ENCODE measurements at regions not wholly inside any gene's neighbourhood (a gene's known extent, or its start where the extent isn't known, plus 50 kb on each side); places are given as distances from the start of the nearest gene placed in this dataset.
"Not testable (repeated sequence)": the region's sequence is repeated elsewhere in the genome, so short reads cannot be mapped to it uniquely, and the experiment has no call there.

DNA sequence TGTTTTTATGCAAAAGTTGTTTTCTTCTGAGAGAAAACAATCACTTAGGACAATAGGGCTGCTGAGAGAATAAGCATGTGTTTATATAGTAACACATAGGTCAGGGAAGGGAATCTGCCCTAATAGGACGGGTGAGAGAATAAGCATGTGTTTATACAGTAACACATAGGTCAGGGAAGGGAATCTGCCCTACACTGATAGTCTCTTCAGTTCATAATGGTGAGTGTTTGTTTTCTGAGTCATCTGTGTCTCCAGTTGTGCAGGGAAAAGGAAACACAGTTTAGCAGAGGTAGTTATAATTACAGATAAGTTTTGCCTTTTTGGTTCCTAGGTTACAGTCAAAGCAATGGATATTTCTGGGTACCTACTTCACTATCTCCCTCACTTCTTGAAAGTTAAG, 252.3 kb upstream of the CA10 start:
- DNase-seq (ENCODE audit: low read depth), result no peak
- no peak overlapping the region for H3K4me3 ChIP-seq (ENCODE audit: low read depth, low read length)

DNA sequence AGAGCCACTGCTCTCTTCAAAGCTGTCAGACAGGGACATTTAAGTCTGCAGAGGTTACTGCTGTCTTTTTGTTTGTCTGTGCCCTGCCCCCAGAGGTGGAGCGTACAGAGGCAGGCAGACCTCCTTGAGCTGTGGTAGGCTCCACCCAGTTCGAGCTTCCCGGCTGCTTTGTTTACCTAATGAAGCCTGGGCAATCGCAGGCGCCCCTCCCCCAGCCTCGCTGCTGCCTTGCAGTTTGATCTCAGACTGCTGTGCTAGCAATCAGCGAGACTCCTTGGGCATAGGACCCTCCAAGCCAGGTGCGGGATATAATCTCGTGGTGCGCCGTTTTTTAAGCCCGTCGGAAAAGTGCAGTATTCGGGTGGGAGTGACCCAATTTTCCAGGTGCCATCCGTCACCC, 250.7 kb upstream of the CA10 start:
- not testable (repeated sequence) for H3K4me3 ChIP-seq (ENCODE audit: low read depth, low read length); DNase-seq (ENCODE audit: low read depth)

DNA sequence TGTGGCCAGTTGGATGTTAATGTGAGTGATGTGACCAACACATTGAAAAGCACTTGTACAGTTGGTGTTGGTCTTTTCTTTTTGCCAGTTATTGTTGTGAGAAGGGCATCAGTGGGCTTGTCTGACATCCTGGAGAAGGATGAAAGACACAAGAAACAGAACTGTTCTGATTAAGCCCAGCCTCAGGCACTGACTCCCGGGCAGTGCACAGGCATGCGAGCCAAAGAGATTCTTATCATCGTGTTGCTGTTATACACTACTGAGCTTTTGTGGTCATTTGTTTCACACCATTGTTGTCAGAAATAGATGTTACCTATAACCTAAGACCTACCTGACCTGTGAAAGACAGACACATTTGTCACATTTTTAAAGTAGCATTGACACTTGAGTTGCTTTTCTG, 236.8 kb upstream of the CA10 start:
- no peak for DNase-seq (ENCODE audit: low read depth)
- H3K4me3 ChIP-seq (ENCODE audit: low read depth, low read length), result no peak overlapping the region

DNA sequence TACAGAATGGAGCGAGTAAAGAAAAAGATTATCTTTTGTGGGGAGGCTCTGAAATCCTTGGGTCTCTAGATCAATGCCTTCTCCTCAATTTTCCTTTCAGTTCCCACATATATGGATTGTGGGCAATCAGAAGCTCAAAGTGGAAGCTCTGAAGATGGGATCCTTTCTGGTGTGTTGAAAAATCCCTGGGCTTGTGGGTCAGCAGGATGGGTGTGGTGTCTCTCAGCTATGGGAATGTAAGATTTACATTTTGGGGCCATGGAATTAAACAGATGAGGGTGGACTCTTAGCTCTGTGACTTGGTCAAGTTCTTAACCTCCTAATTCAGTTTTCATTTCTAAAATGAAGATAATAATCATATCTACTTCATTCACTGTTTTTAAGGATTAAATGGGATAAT, 231.9 kb upstream of the CA10 start:
- H3K4me3 ChIP-seq (ENCODE audit: low read depth, low read length), result no peak overlapping the region
- DNase-seq (ENCODE audit: low read depth), result no peak

DNA sequence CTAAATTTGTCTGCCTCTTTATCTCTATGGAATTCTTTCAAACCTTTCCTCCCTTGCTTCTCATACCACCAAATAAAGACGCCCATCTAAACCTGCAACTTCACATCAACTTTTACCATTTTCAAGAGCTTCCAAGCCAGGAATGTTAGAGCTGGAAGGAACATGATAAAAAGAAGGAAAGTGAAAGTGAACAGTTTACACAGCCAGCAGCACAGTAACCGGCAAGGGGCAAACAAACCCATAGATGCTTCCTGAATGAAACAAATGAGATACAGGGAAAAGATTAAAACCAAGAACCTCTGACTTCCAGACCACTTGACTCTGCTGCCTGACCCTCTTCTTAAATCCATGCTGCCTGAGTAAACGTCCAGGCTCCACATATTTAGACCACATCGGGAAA, 231.1 kb upstream of the CA10 start:
- DNase-seq (ENCODE audit: low read depth), result no peak
- H3K4me3 ChIP-seq (ENCODE audit: low read depth, low read length), result no peak overlapping the region

DNA sequence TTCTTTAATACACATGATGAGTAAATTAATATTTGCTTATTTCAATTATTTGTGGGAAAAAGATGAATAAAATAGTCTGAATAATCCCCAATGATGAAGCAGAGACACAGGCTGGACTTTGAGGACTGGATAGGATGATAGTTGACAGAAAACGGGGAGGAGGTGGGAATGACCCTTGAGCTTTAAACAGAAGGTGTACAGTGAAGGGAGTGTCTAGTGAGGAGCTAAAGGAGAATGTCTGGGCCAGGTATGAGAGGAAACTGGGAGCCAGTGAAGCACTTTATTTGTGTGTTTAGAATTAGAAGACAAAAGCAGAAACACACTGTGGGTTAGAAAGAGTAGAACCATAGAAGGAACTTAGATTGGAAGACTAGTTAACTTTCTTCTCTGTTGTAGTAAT, 230.4 kb upstream of the CA10 start:
- H3K4me3 ChIP-seq (ENCODE audit: low read depth, low read length), result no peak overlapping the region
- no peak for DNase-seq (ENCODE audit: low read depth)

DNA sequence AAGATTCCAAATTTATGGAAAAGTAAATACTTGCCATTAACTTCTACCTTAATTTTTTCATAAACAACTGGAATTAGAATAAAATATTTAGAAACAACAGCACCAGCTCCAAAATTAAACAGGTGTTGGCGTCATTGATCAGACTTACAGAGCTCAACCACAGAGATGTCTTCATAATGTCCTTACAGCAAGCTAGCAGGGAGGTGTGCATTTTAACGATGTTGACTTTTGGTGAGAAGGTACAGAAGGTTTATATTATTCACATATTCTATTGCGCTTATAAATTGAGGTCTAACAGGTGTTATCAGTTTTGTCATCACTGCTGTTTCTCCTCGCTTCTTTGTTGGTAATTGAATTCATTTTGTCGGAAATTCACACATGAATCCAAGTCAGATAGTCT, 226.2 kb upstream of the CA10 start:
- H3K4me3 ChIP-seq (ENCODE audit: low read depth, low read length), result no peak overlapping the region
- no peak for DNase-seq (ENCODE audit: low read depth)

DNA sequence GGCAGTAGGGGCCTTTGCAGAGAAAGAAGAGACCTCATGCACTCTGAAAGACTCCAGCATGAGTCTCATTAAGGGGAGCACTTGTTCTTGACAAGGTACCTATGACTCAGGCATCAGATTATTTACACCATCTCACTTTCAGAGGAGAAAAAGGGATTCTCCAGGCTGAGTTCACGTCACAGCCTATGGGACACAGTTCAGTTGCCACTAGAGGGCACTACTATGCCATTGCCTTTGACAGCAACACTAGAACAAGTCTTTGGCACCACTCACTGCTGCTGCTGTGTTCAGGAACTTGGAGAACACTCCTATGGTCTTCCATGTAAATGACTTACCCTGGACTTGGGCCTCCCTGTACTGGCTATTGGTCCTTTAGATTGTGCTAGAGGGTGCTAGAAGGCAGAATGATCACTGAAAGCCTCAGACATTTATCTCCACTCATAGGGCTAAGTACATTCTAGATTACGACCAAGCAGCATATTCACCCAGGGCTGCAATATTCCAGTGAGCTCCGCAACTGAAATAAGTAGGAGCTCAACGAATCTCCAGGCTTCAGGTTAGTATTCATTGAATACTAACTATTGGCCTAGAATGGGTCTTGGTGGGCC, 225.1 kb upstream of the CA10 start:
- no peak overlapping the region for H3K4me3 ChIP-seq (ENCODE audit: low read depth, low read length)
- no peak for DNase-seq (ENCODE audit: low read depth)

DNA sequence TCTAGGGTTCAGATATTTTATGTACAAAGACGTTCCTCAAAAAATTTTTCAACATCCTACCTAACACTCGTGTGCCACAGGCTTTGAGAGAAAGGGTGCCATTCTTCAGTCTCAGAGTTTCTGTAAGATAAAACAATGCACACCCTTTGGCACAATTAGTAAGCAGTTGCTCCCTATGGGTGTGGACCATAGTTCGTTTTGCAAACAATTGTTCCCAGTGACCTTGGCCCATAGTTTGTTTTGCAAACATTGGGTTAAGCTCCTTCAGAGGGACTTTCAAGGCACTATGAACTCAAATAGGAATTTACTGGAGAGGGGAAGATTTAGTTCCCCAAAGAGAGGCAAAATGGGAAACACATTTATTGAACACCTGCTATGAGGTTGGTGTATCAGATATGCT, 220.3 kb upstream of the CA10 start:
- H3K4me3 ChIP-seq (ENCODE audit: low read depth, low read length), result no peak overlapping the region
- DNase-seq (ENCODE audit: low read depth), result no peak

DNA sequence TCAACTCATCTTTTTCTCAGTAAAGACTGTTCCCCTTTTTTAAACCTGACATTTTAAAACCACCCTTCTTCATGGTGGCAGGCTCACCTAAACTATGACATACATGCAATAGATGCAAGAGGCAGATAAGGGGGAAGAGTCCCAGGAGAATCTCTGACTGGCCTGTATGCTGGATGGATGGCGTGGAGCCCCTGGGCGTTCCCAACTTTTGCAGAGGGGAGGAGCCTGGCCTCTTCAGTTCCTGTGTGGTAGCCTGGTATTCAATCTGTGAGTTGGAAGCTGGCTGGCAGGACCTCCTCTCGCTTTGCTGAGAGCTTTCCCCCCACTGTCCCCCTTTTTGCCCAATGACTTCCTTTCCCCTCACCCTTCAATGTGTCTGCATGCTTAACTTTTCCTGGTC, 217.6 kb upstream of the CA10 start:
- no peak overlapping the region for H3K4me3 ChIP-seq (ENCODE audit: low read depth, low read length)
- no peak for DNase-seq (ENCODE audit: low read depth)

DNA sequence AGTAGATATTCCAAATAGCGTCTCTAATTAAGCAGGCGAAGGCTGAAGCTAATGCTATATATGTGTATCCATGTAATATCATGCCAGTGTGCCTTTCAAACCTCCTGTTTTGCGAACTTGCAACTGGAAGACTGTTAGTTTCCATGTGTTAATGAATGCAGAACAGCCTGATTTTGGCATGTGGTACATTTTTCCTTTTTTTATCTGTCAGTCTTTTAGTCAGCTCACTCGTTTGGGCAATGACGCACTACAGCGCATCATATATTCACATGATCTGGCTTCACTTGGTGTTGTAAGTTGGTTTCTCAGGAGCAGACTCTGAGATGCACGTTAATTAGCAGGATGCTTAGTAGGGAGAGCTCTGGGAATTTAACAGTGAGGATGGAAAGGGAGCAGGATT, 210.4 kb upstream of the CA10 start:
- no peak for DNase-seq (ENCODE audit: low read depth)

DNA sequence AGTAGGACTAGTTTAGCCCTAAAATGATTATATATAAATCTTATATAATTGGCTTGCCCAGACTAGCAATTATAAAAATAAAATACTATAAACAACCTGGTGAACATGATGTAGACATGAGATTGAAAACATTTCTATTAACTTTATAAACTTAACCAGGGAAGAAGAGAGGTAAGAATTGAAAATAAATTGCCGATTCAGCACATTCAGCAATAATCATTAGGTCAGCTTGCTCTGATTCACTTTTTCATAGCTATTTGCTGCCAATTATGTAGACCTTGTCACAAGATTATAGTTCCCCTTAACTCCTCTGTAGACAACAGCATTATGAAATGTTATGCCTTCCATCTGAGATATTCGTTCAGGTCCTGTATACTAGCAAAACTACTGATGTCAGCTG, 199.3 kb upstream of the CA10 start:
- H3K4me3 ChIP-seq (ENCODE audit: low read depth, low read length), result no peak overlapping the region
- DNase-seq (ENCODE audit: low read depth), result no peak

More for the DNA sequence above, 210.4 kb upstream of the CA10 start:
- H3K4me3 ChIP-seq (ENCODE audit: low read depth, low read length), result no peak overlapping the region

DNA sequence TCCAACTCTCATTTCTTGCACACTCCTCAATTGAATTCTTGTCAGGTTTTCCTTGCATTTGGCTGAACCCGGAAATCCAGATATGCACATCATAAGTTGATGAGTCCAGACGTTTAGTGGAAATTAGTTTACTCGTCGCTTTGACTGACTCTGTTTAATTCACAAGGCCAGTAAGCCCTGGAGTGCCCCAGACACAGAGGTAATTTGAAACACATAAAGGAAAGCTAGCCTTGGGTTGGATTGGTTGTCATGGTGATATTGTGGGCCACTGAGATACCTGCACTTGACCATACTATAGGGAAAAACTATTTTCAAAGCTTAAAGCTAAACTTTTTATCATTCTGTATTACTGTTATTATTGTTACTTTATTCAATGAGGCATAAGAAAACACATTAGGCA, 178.3 kb upstream of the CA10 start:
- no peak for DNase-seq (ENCODE audit: low read depth)
- H3K4me3 ChIP-seq (ENCODE audit: low read depth, low read length), result no peak overlapping the region

DNA sequence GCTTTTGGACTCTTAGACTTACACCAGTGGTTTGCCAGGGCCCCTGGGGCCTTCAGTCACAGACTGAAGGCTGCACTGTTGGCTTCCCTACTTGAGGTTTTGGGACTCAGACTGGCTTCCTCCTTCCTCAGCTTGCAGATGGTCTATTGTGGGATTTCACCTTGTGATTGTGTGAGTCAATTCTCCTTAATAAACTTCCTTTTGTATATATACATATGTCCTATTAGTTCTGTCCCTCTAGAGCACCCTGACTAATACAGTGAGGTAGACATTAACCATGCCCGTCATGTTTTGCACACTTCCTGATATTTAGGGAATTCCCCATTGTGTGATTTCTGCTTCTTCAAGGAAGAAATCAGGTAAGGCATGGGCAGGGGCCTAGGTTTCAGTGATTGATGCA, 147.8 kb upstream of the CA10 start:
- no peak overlapping the region for H3K4me3 ChIP-seq (ENCODE audit: low read depth, low read length)

DNA sequence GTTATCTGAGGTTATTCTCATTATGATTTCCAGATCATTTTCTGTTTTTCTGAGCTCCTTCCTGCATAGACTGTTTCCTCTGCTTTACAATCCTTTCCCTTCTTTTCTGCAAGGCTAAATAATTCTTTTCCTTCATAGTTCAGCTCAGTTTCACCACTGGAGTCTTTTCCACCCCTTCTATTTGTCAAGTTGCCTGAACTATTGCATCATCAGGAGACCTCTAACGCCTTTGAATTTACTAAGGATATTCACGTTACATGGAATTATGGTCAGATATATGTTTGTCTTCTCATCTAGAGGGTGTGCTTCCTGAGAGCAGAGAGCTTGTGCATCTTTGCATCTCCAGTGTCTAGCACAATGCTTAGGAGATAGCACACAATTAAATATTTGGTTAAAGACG, 140.4 kb upstream of the CA10 start:
- no peak for DNase-seq (ENCODE audit: low read depth)
- no peak overlapping the region for H3K4me3 ChIP-seq (ENCODE audit: low read depth, low read length)

More for the DNA sequence above, 147.8 kb upstream of the CA10 start:
- no peak for DNase-seq (ENCODE audit: low read depth)

DNA sequence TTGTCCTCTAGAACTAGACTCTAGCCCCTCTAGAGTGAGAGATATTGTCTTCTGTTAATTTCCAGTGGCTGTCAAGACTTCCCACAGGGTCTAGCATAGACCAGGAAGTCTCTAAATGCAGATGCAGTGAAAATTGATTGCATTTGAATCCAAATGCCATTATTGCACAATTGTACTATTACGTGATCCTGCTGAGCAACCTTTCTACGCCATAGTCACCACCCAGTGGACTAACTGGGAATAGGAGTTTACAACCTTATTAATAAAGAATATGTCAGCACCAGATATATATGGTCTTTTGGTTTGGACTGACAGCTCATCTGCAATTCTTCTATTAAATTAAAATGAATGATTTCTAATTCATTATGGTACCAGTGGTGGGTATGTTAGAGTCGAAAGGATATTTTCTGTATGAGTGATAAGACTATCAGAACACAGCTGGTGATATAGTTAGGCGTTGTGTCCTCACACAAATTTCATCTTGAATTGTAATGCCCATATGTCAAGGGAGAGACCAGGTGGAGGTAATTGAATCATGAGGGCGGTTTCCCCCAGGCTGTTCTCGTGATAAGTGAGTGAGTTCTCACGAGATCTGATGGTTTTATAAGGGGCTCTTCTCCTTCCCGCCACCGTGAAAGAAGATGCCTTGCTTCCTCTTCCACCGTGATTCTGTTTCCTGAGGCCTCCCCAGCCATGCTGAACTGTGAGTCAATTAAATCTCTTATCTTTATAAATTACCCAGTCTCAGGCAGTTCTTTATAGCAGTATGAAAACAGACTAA, 138.9 kb upstream of the CA10 start:
- DNase-seq (ENCODE audit: low read depth), result no peak
- no peak overlapping the region for H3K4me3 ChIP-seq (ENCODE audit: low read depth, low read length)

DNA sequence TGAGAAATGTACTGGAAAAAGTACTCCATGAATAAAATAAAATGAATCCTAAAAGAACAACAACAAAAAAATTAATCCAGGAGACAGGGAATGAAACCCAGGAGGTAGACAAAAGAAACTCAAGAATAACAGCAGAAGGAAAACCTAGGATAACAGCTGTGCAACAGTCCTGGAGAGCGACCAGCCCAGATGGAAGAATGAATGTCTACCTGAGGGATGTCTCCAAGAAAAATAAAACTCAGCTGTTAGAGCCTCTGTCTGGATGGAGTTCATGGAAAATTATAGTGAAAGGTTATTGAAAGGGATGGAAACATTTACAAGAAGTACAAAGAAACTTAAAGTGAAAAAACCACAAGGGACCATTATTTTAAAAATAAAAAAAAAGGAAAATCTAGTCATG, 135.8 kb upstream of the CA10 start:
- DNase-seq (ENCODE audit: low read depth), result no peak
- H3K4me3 ChIP-seq (ENCODE audit: low read depth, low read length), result no peak overlapping the region

DNA sequence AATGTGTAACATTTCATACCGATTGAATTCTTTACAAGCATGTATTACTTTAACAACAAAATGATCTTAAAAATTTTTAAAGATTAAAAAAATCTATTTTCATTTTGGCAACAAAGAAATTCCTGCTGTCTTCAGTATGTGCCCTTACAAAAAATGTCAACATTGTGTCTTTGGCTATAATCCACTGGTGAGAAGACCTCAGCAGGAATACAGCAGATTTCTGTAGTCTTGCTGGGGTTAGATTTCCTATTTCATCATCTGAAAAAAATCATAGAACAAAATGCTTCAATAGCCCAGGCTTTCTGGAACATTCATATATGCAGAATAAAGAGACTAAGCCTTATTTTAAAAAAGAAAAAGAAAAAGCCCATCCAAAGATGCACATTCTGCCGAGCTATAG, 129.1 kb upstream of the CA10 start:
- DNase-seq (ENCODE audit: low read depth), result no peak
- no peak overlapping the region for H3K4me3 ChIP-seq (ENCODE audit: low read depth, low read length)

DNA sequence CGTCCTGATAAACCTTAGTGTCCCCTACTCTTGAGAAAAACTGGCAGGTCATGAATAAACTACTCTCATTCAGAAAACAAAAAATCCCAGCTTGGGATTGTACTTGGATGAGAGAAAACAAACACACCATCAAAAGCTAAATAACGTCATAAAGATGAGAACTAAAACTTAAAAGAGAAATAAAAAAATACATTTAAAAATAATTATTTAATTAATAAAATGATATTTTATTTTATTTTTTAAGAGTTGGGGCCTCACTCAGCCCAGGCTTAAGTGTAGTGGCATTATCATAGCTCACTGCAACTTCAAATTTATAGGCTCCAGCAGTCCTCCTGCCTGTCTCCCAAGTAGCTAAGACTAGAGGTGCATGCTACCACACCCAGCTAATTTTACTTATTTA, 125.4 kb upstream of the CA10 start:
- no peak for DNase-seq (ENCODE audit: low read depth)
- no peak overlapping the region for H3K4me3 ChIP-seq (ENCODE audit: low read depth, low read length)

DNA sequence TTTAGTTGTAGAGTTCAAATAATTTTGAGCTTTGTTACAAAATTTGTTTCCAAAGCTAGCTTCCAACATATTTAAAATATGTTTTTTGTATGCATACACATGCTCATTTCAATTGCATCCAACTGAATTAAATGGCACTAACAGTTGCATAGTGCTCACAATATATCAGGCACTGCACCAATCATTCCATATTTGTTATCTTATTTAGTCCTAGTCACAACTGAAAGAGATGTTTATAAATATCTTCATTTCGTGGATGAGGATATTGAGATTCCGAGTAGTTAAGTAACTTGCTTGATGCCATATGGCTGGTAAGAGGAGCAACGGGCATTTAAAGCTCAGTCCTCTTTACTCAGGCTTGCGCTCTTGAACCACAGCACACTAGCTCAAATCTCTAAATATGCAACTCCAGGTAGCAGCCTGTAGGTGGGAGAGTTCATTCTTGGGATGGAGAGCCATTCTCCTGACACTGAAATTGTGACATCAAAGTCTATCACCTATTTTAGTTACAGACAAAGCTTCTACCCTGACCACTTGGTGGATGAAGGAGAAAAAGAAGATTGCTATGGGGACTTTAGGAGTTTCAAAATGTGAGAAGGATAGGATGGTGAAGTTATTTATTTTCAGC, 118.0 kb upstream of the CA10 start:
- DNase-seq (ENCODE audit: low read depth), result no peak

DNA sequence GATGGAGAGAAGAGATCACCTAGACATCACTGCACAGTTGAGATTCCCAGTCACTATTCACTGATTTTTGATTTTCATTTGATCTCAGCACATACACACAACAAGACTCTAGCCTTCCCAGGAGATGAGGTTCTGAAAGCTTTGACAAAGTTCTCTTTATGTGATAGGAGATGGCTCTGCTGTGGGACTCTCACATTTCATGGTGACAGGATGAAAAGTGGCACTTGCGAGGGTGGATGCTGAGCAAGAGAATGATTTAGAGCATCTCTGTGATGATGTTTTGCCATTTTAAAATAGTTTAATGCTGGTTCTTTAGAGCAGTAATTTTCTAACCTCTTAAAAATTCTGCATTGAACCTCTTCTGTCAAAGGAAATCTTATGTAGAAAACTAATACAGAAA, 113.3 kb upstream of the CA10 start:
- DNase-seq (ENCODE audit: low read depth), result no peak
- H3K4me3 ChIP-seq (ENCODE audit: low read depth, low read length), result no peak overlapping the region

More for the DNA sequence above, 118.0 kb upstream of the CA10 start:
- no peak overlapping the region for H3K4me3 ChIP-seq (ENCODE audit: low read depth, low read length)

Data from skeletal muscle cell (primary cell).